Stimulated activated CD4-positive, alpha-beta T cell treated with anti-CD3 and anti-CD28 coated beads, Interleukin-12 subunit alpha, Interleukin-12 subunit beta, amount 100 ng/mL, for 24 hours (primary cell): ENCODE measurements at regions not wholly inside any gene's neighbourhood (a gene's known extent, or its start where the extent isn't known, plus 50 kb on each side); places are given as distances from the start of the nearest gene placed in this dataset.

ENCODE experiments used
- DNase-seq, 2 experiments: peaks; one replicate each; pipeline ENCODE4 v3.0.0-alpha.2; 2020; ENCODE audit warnings: low read depth in 2 of 2

GRCh38 chr7:66576646-66577045, 52.0 kb upstream of the KCTD7 start:
- DNase-seq: no peak
